A673 (cell line): ENCODE measurements at regions not wholly inside any gene's neighbourhood (a gene's known extent, or its start where the extent isn't known, plus 50 kb on each side); places are given as distances from the start of the nearest gene placed in this dataset.

Source experiments
- BruUV-seq: library from RNA; stranded (reverse); fragments of 400-500 nt; replicated peaks from 2 replicates; lab custom pipeline; 2021; lab: Mats Ljungman, UMichigan
- CTCF ChIA-PET: fragments of 300-600 bp; sonication (Branson Sonifier 250); formaldehyde crosslinking; loops from one replicate; lab custom pipeline; 2022; ENCODE audit warnings: antibody characterized with exemption; lab: Charles Lee
- POLR2A ChIA-PET: fragments of 300-600 bp; sonication (Branson Sonifier 250); formaldehyde crosslinking; loops from one replicate; lab custom pipeline; 2022; ENCODE audit warnings: antibody characterized with exemption; ENCODE audit not compliant: low non-redundant PET; lab: Charles Lee
- DNase-seq: peaks from one replicate; pipeline ENCODE4 v3.0.0-alpha.2; 2015; ENCODE audit warnings: low spot score
- H3K27ac ChIP-seq: fragments of 200-600 bp; sonication (generic); 2 replicates; pipeline ENCODE4 v1.5.1; 2016; ENCODE audit warnings: mixed run types, low read depth, mild to moderate bottlenecking, mixed read lengths, antibody characterized with exemption, low read length; ENCODE audit not compliant: poor library complexity, severe bottlenecking
- H3K27me3 ChIP-seq: fragments of 200-600 bp; sonication (generic); replicated peaks from 2 replicates; pipeline ENCODE4 v1.6.1; 2017; ENCODE audit warnings: mixed run types, low read depth, mild to moderate bottlenecking, mixed read lengths, antibody characterized with exemption, low read length; ENCODE audit not compliant: insufficient read depth, poor library complexity
- H3K36me3 ChIP-seq: fragments of 200-600 bp; sonication (generic); 2 replicates; pipeline ENCODE4 v1.6.1; 2016; ENCODE audit warnings: mixed run types, mild to moderate bottlenecking, mixed read lengths, antibody characterized with exemption, low read length; ENCODE audit not compliant: insufficient read depth, poor library complexity, severe bottlenecking
- H3K4me1 ChIP-seq: fragments of 200-600 bp; sonication (generic); 2 replicates; pipeline ENCODE4 v1.6.1; 2017; ENCODE audit warnings: mixed run types, mild to moderate bottlenecking, mixed read lengths, antibody characterized with exemption, low read length; ENCODE audit not compliant: insufficient read depth, poor library complexity, severe bottlenecking
- H3K4me3 ChIP-seq: fragments of 200-600 bp; sonication (generic); 2 replicates; pipeline ENCODE4 v1.5.1; 2016; ENCODE audit warnings: low read depth, mixed run types, mild to moderate bottlenecking, mixed read lengths, low read length; ENCODE audit not compliant: poor library complexity, severe bottlenecking
- H3K9me3 ChIP-seq: fragments of 200-600 bp; sonication (generic); 2 replicates; pipeline ENCODE4 v1.6.1; 2016; ENCODE audit warnings: mixed run types, low read depth, mild to moderate bottlenecking, mixed read lengths, antibody characterized with exemption, low read length; ENCODE audit not compliant: poor library complexity, severe bottlenecking
- CTCF ChIP-seq: fragments of 300-800, 200-600 bp; sonication (generic); conservative IDR thresholded peaks from 2 replicates; pipeline ENCODE4 v1.5.1; 2017; ENCODE audit warnings: low read depth, mild to moderate bottlenecking, antibody characterized with exemption, low read length, moderate library complexity, mixed read lengths
- EZH2 ChIP-seq: fragments of 200-600 bp; sonication (generic); IDR thresholded peaks from 2 replicates; pipeline ENCODE4 v1.6.1; 2017; ENCODE audit warnings: borderline replicate concordance, low read depth, mild to moderate bottlenecking, mixed read lengths, antibody characterized with exemption, low read length; ENCODE audit not compliant: poor library complexity, severe bottlenecking
- intact Hi-C: fragments of 100-400 bp; cut with micrococcal nuclease; formaldehyde crosslinking; loops from one replicate; pipeline ENCODE4 v1.10.0; 2022; ENCODE audit not compliant: unreplicated experiment

DNA sequence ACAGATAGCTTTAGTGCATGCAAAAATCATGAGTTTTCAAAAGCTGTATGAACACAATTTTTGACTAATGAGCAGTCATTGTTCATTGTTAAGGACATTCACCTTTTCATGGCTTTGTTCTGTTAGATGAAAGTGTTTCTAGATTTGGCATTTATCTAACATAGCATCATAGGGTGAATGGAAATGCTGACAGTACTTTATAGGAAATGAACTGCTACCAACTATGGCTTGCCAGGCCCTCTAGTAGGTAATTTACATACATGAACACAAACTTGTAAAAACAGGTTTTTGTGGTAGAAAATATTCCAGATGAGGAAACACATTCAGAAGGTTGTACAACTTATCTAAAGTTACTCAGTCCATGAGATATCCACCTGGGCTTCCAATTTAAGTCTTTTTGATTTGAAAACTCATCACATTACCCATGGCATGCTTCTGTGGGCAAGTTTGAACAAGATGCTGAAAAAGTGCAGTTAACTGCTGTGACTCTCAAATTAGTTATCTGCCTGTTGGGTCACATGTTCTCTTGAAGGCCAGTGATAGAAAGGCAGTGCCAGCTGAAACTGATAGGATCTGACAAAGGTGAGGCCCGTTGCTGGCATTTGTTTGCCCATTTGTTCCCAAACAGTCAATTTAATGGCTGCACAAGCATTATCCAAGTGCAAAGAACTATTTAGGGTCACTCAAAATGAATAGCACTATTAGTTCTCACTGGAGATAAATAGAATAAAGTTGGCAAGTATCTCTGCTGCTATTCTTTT lies 399.1 kb downstream of the MAN2A1 start:
- POLR2A ChIA-PET, result no interaction called here
- H3K4me3 ChIP-seq, result no peak overlapping the region

DNA sequence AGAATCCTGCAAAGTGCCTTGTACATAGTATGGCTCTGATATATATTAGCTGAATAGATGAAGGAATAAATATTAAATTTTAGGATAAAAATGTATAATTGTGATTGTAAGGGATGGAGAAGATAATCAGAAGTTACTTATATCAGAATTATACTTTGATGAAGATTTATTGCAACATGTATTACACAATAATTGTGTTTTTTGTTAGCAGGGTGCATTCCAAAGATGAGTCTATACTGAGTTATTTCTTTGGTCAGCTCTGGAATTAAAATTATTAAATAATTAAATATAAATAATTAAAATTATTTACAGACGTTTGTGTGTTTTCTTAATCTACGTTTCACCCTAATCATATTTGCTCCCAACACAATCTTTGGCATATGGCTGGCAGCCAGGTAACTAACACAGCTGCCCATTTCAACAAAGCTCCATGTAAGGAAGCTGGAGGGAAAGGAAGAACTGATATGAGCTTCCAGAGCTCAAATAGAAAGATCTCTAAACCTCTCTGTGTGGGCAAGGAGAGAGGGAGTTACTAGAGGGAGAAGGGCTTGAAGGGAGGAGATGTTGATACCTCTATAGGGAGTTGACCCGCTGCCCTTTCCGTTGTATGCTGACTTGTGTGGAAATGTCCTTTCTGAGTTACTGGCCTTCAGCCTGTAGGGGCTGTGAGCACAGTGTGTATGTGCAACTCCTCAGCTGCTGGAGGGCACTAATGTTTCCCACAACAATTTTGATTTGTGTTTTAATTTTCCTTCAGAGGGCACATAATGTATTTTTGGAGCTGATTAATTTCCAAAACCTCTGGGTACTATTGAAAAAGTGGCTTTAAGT lies 403.4 kb downstream of the MAN2A1 start:
- ChIA-PET CTCF (no interaction called here), POLR2A (no interaction called here)
- no peak for TF ChIP-seq EZH2
- TF ChIP-seq CTCF, result no peak
- BruUV-seq, result no TSS peak
- Histone ChIP-seq H3K27ac (no peak overlapping the region), H3K27me3 (no peaks in the 10 kb centered on the region), H3K4me3 (no peak overlapping the region), H3K4me1 (no peaks in the 10 kb centered on the region), H3K9me3 (no peaks in the 10 kb centered on the region), H3K36me3 (no peaks in the 10 kb centered on the region)
- intact Hi-C loops, result no loop called here
- DNase-seq, result no peak

More for the DNA sequence above, 399.1 kb downstream of the MAN2A1 start:
- no peaks in the 10 kb centered on the region for H3K27me3 ChIP-seq
- intact Hi-C loops, result no loop called here
- no peak overlapping the region for H3K27ac ChIP-seq
- TF ChIP-seq EZH2, result no peak
- TF ChIP-seq CTCF, result no peak
- H3K4me1 ChIP-seq, result no peaks in the 10 kb centered on the region
- CTCF ChIA-PET, result no interaction called here
- BruUV-seq, result no TSS peak
- DNase-seq, result no peak
- no peaks in the 10 kb centered on the region for H3K36me3 ChIP-seq
- no peaks in the 10 kb centered on the region for H3K9me3 ChIP-seq

DNA sequence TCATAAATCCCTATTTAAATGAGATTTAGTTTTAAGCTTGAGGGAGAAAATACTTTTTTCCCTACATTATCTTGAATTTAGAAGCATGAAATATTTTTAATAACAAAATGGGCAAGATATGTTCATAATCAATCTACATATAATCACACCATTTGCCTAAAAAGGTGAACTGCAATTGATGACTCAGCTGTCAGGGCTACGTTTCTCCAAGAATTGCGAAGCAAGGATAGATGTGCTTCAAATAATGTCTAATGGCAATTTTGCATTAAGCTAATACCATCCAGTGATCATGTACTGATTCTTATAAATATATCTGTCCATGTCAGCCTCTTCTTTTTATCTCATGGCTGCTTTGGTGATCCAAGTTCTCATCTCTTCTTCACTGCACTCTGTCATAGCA lies 404.4 kb downstream of the MAN2A1 start:
- H3K36me3 ChIP-seq, result no peaks in the 10 kb centered on the region
- intact Hi-C loops, result no loop called here
- H3K27me3 ChIP-seq, result no peaks in the 10 kb centered on the region
- H3K4me3 ChIP-seq, result no peak overlapping the region
- ChIA-PET CTCF (no interaction called here), POLR2A (no interaction called here)
- TF ChIP-seq EZH2, result no peak
- no peak for TF ChIP-seq CTCF
- H3K9me3 ChIP-seq, result no peaks in the 10 kb centered on the region
- BruUV-seq, result no TSS peak
- H3K4me1 ChIP-seq, result no peaks in the 10 kb centered on the region
- DNase-seq, result no peak
- no peak overlapping the region for H3K27ac ChIP-seq
